ENCODE measurements at regions not wholly inside any gene's neighbourhood (a gene's known extent, or its start where the extent isn't known, plus 50 kb on each side); places are given as distances from the start of the nearest gene placed in this dataset.
"Not testable (repeated sequence)": the region's sequence is repeated elsewhere in the genome, so short reads cannot be mapped to it uniquely, and the experiment has no call there.

DNA sequence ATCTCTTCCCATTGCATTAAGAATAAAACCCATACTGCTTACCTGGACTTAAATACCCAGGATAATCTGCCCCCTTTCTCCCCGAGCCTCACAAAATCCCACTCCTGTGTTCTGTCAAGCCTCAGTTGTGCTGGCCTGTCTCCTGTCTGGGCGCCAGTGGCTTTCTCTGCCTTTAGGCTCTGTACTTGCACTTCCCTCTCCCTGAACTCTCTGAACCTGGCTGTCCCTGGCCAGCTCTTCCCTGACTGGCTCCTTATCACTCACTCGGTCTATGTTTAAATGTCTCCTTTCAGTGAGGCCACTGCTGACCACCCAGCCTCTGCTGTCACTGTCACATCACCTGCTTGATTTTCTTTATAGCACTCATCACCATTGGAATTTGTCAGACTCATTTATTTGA is 382.7 kb upstream of the PPP2R3A start:
- no peak for ATAC-seq
- no peak for DNase-seq
- POLR2A ChIA-PET = no interaction called here
- H3K36me3 Mint-ChIP-seq (ENCODE audit: low read depth) = no peaks in the 10 kb centered on the region
- H3K27ac Mint-ChIP-seq = no peak overlapping the region
- CTCF ChIA-PET = no interaction called here
- no peaks in the 10 kb centered on the region for H3K27me3 Mint-ChIP-seq (ENCODE audit: low read depth)
- H3K9me3 Mint-ChIP-seq (ENCODE audit: insufficient read depth) = no peaks in the 10 kb centered on the region
- H3K4me1 Mint-ChIP-seq (ENCODE audit: low read depth) = no peaks in the 10 kb centered on the region
- H3K4me3 Mint-ChIP-seq = no peak overlapping the region

DNA sequence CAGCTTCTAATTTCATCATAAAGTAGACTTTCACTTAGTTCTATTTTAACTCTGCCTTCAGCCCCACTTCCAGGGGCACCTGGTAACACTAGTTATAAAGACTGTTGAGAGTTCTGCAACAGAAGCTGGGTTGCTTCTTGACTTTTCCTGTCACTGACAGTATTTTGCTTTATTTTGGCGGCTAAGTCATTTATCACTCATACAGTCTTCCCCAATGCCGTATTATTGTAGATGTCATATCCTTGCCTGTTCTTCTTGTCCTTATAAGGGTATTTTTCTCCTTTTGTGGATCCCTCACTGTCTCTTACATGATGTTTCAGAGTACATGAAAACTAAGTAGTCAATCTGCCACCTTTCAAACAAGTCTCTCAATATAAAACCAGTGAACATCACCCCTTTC is 369.0 kb upstream of the PPP2R3A start:
- no peaks in the 10 kb centered on the region for H3K4me1 Mint-ChIP-seq (ENCODE audit: low read depth)
- H3K9me3 Mint-ChIP-seq (ENCODE audit: insufficient read depth) = no peaks in the 10 kb centered on the region
- ChIA-PET POLR2A (no interaction called here), CTCF (no interaction called here)
- no peaks in the 10 kb centered on the region for H3K36me3 Mint-ChIP-seq (ENCODE audit: low read depth)
- ATAC-seq (no peak), DNase-seq (no peak)
- H3K27me3 Mint-ChIP-seq (ENCODE audit: low read depth) = no peaks in the 10 kb centered on the region
- no peak overlapping the region for H3K4me3 Mint-ChIP-seq
- H3K27ac Mint-ChIP-seq = no peak overlapping the region

GRCh38 chr3:135597855-135598254 is 367.7 kb upstream of the PPP2R3A start:
- no peak overlapping the region for H3K4me3 Mint-ChIP-seq
- no peak for DNase-seq
- no peaks in the 10 kb centered on the region for H3K9me3 Mint-ChIP-seq (ENCODE audit: insufficient read depth)
- no peak overlapping the region for H3K27ac Mint-ChIP-seq
- no peaks in the 10 kb centered on the region for H3K4me1 Mint-ChIP-seq (ENCODE audit: low read depth)
- ChIA-PET CTCF (no interaction called here), POLR2A (no interaction called here)
- no peaks in the 10 kb centered on the region for H3K36me3 Mint-ChIP-seq (ENCODE audit: low read depth)
- no peak for ATAC-seq
- H3K27me3 Mint-ChIP-seq (ENCODE audit: low read depth) = no peaks in the 10 kb centered on the region

DNA sequence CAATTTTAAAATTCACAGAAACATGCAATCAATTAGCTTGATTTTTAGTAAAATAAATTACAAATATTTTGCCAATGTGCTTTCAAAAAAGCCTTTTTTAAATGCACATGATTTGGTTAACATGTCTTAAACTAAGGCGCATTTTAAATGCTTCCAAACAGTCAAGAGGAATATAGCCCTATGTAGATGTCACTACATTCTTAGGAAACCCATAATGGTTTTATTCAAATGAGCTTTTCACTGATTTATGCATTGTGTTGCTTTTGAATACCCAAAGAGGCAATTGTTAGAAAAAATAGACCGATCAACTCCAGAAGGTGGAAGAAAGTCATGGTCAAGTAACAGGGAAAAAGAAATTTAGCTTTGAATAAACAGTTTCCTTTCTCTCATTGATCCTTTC is 366.9 kb upstream of the PPP2R3A start:
- no peaks in the 10 kb centered on the region for H3K36me3 Mint-ChIP-seq (ENCODE audit: low read depth)
- ATAC-seq (no peak), DNase-seq (no peak)
- H3K9me3 Mint-ChIP-seq (ENCODE audit: insufficient read depth) = peaks cover under 1% of the 10 kb centered on the region
- ChIA-PET CTCF (no interaction called here), POLR2A (no interaction called here)
- no peaks in the 10 kb centered on the region for H3K4me1 Mint-ChIP-seq (ENCODE audit: low read depth)
- no peak overlapping the region for H3K4me3 Mint-ChIP-seq
- H3K27me3 Mint-ChIP-seq (ENCODE audit: low read depth) = no peaks in the 10 kb centered on the region
- H3K27ac Mint-ChIP-seq = no peak overlapping the region

DNA sequence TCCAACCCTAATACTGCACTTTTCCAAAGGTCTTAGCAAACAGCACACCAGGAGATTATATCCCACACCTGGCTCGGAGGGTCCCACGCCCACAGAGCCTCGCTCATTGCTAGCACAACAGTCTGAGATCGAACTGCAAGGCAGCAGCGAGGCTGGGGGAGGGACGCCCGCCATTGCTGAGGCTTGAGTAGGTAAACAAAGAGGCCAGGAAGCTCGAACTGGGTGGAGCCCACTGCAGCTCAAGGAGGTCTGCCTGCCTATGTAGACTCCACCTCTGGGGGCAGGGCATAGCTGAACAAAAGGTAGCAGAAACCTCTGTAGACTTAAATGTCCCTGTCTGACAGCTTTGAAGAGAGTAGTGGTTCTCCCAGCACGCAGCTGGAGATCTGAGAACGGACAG is 361.0 kb upstream of the PPP2R3A start:
- ATAC-seq; H3K9me3 Mint-ChIP-seq (ENCODE audit: insufficient read depth); H3K4me3 Mint-ChIP-seq; DNase-seq; H3K27ac Mint-ChIP-seq; H3K27me3 Mint-ChIP-seq (ENCODE audit: low read depth); H3K4me1 Mint-ChIP-seq (ENCODE audit: low read depth); H3K36me3 Mint-ChIP-seq (ENCODE audit: low read depth); CTCF ChIA-PET; POLR2A ChIA-PET: not testable (repeated sequence)

- ATAC-seq (no peak), DNase-seq (no peak)
- Mint-ChIP-seq H3K9me3 (ENCODE audit: insufficient read depth) (no peaks in the 10 kb centered on the region), H3K27ac (no peak overlapping the region), H3K4me3 (no peak overlapping the region), H3K4me1 (ENCODE audit: low read depth) (no peaks in the 10 kb centered on the region), H3K27me3 (ENCODE audit: low read depth) (no peaks in the 10 kb centered on the region), H3K36me3 (ENCODE audit: low read depth) (no peaks in the 10 kb centered on the region)
- ChIA-PET POLR2A (no interaction called here), CTCF (no interaction called here)
These were observed 347.4 kb upstream of the PPP2R3A start for GRCh38 chr3:135618123-135618522.

DNA sequence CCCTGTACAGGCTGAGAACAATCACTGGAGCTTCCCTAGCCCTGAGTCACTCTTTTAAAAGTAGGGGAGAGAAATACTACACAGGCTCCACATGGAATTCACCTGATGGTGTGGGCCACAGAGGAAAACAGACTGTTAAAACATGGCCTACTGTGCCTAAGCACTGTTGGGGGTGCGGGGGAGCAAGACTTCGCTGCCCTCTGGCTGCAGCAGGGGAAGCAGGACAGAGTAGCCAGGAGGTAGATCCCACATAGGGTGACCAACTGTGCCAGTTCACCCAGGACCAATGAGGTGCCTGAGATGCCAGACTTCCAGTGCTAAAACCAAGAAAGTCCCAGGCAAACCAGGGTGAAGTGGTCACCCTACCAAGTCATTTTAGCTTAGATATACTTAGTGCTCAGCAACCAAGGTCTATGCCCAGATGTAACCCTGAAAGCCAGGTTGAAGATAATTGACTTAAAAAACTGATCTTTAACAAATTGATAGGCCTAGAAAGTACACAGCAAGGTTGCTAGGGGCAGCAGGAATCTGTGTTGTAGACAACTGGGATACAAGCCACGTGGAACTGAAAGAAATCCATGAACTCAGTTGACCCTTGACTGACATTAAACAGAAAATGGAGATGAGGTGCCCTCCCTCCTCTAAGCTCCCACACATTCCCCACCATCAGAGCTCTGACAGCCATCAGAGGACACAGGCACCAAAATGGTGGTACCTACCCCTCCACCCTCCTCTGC is 344.2 kb upstream of the PPP2R3A start:
- CTCF ChIA-PET = no interaction called here
- ATAC-seq (no peak), DNase-seq (no peak)
- Mint-ChIP-seq H3K4me1 (ENCODE audit: low read depth) (no peaks in the 10 kb centered on the region), H3K9me3 (ENCODE audit: insufficient read depth) (no peaks in the 10 kb centered on the region), H3K4me3 (no peak overlapping the region), H3K27me3 (ENCODE audit: low read depth) (no peaks in the 10 kb centered on the region), H3K27ac (no peak overlapping the region), H3K36me3 (ENCODE audit: low read depth) (no peaks in the 10 kb centered on the region)
- POLR2A ChIA-PET = no interaction called here

DNA sequence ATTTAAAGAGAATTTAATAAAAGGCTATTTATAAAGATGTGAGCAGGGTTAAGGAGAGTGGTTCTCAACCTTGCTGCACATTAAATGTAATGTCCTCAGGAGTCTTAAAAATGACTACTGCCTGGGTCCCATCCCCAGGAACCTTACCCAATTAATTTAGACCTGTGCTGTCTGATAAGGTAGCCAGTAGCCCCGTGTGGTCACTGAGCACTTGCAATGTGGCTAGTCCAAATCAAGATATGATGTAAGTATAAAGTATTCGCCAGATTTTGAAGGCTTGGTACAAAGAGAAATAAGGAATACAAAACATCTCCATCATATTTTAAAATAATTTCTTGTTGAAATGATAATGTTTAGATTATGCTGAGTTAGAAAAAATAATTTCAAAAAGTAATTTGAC is 343.3 kb upstream of the PPP2R3A start:
- POLR2A ChIA-PET = no interaction called here
- H3K4me3 Mint-ChIP-seq = no peak overlapping the region
- no peaks in the 10 kb centered on the region for H3K9me3 Mint-ChIP-seq (ENCODE audit: insufficient read depth)
- DNase-seq (no peak), ATAC-seq (no peak)
- H3K27me3 Mint-ChIP-seq (ENCODE audit: low read depth) = no peaks in the 10 kb centered on the region
- H3K27ac Mint-ChIP-seq = no peak overlapping the region
- CTCF ChIA-PET = no interaction called here
- no peaks in the 10 kb centered on the region for H3K36me3 Mint-ChIP-seq (ENCODE audit: low read depth)
- H3K4me1 Mint-ChIP-seq (ENCODE audit: low read depth) = no peaks in the 10 kb centered on the region

DNA sequence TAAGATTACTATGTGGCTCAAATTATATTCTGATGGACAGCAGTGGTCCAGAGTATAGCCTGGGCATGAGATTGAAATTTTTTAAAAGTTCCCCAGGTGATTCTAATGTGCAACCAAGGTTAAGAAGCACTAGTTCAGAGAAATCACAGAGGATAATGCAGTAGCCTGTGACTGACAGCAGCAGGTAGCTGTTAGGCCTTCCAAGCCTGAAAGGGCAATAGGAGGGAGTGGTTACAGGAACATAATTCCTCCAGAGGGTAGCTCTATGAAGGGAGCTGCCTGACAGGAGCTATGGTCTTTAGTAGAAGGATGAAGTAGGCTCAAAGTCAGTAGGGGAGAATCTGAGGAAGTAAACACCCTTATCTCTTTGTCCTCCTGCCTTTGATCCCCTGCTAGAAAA is 342.9 kb upstream of the PPP2R3A start:
- no peak overlapping the region for H3K4me3 Mint-ChIP-seq
- ATAC-seq = no peak
- H3K9me3 Mint-ChIP-seq (ENCODE audit: insufficient read depth) = no peaks in the 10 kb centered on the region
- ChIA-PET POLR2A (no interaction called here), CTCF (no interaction called here)
- no peaks in the 10 kb centered on the region for H3K36me3 Mint-ChIP-seq (ENCODE audit: low read depth)
- H3K27me3 Mint-ChIP-seq (ENCODE audit: low read depth) = no peaks in the 10 kb centered on the region
- DNase-seq = no peak
- no peak overlapping the region for H3K27ac Mint-ChIP-seq
- H3K4me1 Mint-ChIP-seq (ENCODE audit: low read depth) = no peaks in the 10 kb centered on the region

DNA sequence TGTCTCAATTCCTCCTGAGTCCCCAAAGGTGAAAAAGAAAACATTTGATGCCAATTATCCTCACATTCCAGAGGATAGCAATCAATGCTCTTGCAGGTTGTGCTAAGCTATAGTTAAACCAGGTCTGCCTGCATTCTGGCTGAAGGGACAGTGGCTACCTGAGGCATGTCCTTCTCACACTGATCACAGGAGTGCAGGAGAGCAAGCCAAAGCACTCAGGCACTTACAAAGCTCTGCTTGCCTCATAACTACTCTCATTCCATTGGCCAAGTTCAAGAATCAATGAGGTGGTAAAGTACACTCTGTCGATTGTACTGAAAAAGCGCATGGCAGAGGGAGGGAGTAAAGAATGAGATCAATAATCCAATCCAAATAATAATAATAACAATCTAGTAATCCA is 342.0 kb upstream of the PPP2R3A start:
- H3K27ac Mint-ChIP-seq = no peak overlapping the region
- ATAC-seq (no peak), DNase-seq (no peak)
- no peaks in the 10 kb centered on the region for H3K36me3 Mint-ChIP-seq (ENCODE audit: low read depth)
- no peaks in the 10 kb centered on the region for H3K4me1 Mint-ChIP-seq (ENCODE audit: low read depth)
- H3K4me3 Mint-ChIP-seq = no peak overlapping the region
- no peaks in the 10 kb centered on the region for H3K9me3 Mint-ChIP-seq (ENCODE audit: insufficient read depth)
- POLR2A ChIA-PET = no interaction called here
- CTCF ChIA-PET = no interaction called here
- H3K27me3 Mint-ChIP-seq (ENCODE audit: low read depth) = no peaks in the 10 kb centered on the region

GRCh38 chr3:135627057-135627456 is 338.5 kb upstream of the PPP2R3A start:
- DNase-seq (no peak), ATAC-seq (no peak)
- Mint-ChIP-seq H3K27me3 (ENCODE audit: low read depth) (no peaks in the 10 kb centered on the region), H3K4me3 (no peak overlapping the region), H3K27ac (no peak overlapping the region), H3K36me3 (ENCODE audit: low read depth) (no peaks in the 10 kb centered on the region), H3K9me3 (ENCODE audit: insufficient read depth) (no peaks in the 10 kb centered on the region), H3K4me1 (ENCODE audit: low read depth) (no peaks in the 10 kb centered on the region)
- POLR2A ChIA-PET = no interaction called here
- CTCF ChIA-PET = no interaction called here

DNA sequence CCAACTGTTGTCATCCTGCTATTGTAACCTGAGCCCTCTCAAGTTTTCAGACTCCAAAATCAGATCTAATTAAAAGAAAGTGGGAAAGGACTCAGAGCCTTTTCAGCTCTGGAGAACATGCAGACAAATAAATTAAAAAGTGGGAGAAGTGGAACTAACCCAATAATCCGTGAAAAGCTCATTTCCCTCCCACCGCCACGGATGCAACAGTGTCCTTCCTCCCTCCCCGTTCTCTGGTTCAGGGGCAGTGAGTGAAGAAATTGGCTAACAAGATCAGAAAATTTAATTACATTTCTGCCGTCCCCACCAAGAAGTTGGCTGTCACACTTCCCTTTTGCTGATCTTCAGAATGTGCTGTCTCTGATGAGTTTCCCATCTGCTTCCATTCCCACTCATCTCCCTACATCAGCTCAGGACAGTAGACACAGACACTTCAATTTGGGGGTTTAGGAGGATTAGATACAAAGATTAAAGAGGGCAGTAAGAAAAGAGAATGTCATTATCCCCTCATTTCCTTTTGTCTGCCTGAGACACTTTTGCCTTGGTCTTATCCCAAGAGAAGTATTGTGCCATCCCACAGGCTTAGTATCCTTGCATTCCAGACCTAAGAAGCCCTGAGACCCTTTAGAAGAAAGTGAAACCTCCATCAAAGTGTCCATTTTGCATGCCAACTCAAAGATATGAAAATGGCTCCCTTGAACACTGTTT is 335.7 kb upstream of the PPP2R3A start:
- ATAC-seq = no peak
- Mint-ChIP-seq H3K4me1 (ENCODE audit: low read depth) (no peaks in the 10 kb centered on the region), H3K36me3 (ENCODE audit: low read depth) (no peaks in the 10 kb centered on the region), H3K9me3 (ENCODE audit: insufficient read depth) (no peaks in the 10 kb centered on the region), H3K27ac (no peak overlapping the region), H3K4me3 (no peak overlapping the region), H3K27me3 (ENCODE audit: low read depth) (no peaks in the 10 kb centered on the region)
- no peak for DNase-seq
- CTCF ChIA-PET = no interaction called here
- POLR2A ChIA-PET = no interaction called here

GRCh38 chr3:135632556-135633065 is 332.9 kb upstream of the PPP2R3A start:
- ChIA-PET POLR2A (no interaction called here), CTCF (no interaction called here)
- no peak for ATAC-seq
- DNase-seq = no peak
- Mint-ChIP-seq H3K27me3 (ENCODE audit: low read depth) (no peaks in the 10 kb centered on the region), H3K36me3 (ENCODE audit: low read depth) (no peaks in the 10 kb centered on the region), H3K27ac (no peak overlapping the region), H3K4me3 (no peak overlapping the region), H3K9me3 (ENCODE audit: insufficient read depth) (no peaks in the 10 kb centered on the region), H3K4me1 (ENCODE audit: low read depth) (no peaks in the 10 kb centered on the region)
